ACC112 (cell line): ENCODE measurements at regions not wholly inside any gene's neighbourhood (a gene's known extent, or its start where the extent isn't known, plus 50 kb on each side); places are given as distances from the start of the nearest gene placed in this dataset.
"Not testable (repeated sequence)": the region's sequence is repeated elsewhere in the genome, so short reads cannot be mapped to it uniquely, and the experiment has no call there.

Source experiments
- H2AFZ ChIP-seq: fragments of 200-600 bp; sonication (generic); one replicate; pipeline ENCODE4 v1.6.0; 2017; ENCODE audit warnings: antibody characterized with exemption, low read length; ENCODE audit not compliant: unreplicated experiment
- H3K27ac ChIP-seq: fragments of 200-600 bp; sonication (generic); 2 replicates; pipeline ENCODE4 v1.5.1; 2014; ENCODE audit warnings: low read depth, mild to moderate bottlenecking, antibody characterized with exemption, low read length, moderate library complexity
- H3K27me3 ChIP-seq: fragments of 200-600 bp; sonication (generic); 2 replicates; pipeline ENCODE4 v1.6.1; 2014; ENCODE audit warnings: mild to moderate bottlenecking, antibody characterized with exemption, low read length, moderate library complexity, mixed read lengths; ENCODE audit not compliant: insufficient read depth
- H3K36me3 ChIP-seq: fragments of 200-600 bp; sonication (generic); 2 replicates; pipeline ENCODE4 v1.6.1; 2016; ENCODE audit warnings: mild to moderate bottlenecking, antibody characterized with exemption, low read length, moderate library complexity, mixed read lengths; ENCODE audit not compliant: insufficient read depth
- H3K4me1 ChIP-seq: fragments of 200-600 bp; sonication (generic); one replicate; pipeline ENCODE4 v1.6.1; 2016; ENCODE audit warnings: low read length, mixed read lengths; ENCODE audit not compliant: insufficient read depth, unreplicated experiment, control insufficient read depth
- H3K4me3 ChIP-seq: fragments of 200-600 bp; sonication (generic); 2 replicates; pipeline ENCODE4 v1.5.1; 2014; ENCODE audit warnings: mild to moderate bottlenecking, low read depth, low read length
- H3K79me2 ChIP-seq: fragments of 200-600 bp; sonication (generic); one replicate; pipeline ENCODE4 v1.6.0; 2016; ENCODE audit warnings: low read length; ENCODE audit not compliant: control insufficient read depth, unreplicated experiment, insufficient read depth

DNA sequence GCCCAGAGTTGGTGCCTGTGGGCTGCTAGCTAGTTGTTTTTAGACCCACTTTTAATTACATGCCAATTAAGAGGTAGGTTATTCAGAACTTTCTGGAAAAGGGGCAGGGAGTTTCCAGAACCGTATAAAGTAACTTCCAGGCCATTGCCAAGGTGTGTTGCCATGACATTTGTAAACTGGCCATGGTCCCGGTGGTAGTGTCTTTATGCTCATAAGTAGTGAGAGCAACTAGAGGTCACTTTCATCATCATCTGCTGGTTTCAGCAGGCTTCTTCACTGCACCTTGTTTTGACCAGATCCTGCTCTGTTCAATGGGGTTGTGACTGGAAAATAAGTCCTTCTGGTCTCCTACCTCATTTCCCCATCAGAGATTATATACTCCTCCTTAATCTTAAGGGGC, 207.0 kb downstream of the FAM72C start:
- H2AFZ ChIP-seq, H3K27ac ChIP-seq, H3K79me2 ChIP-seq, H3K27me3 ChIP-seq, H3K36me3 ChIP-seq, H3K4me1 ChIP-seq, H3K4me3 ChIP-seq: not testable (repeated sequence)

GRCh38 chr1:143760366-143760765, 211.4 kb downstream of the FAM72C start:
- not testable (repeated sequence) for H3K79me2 ChIP-seq, H3K27me3 ChIP-seq, H3K36me3 ChIP-seq, H2AFZ ChIP-seq, H3K4me1 ChIP-seq, H3K4me3 ChIP-seq, H3K27ac ChIP-seq

DNA sequence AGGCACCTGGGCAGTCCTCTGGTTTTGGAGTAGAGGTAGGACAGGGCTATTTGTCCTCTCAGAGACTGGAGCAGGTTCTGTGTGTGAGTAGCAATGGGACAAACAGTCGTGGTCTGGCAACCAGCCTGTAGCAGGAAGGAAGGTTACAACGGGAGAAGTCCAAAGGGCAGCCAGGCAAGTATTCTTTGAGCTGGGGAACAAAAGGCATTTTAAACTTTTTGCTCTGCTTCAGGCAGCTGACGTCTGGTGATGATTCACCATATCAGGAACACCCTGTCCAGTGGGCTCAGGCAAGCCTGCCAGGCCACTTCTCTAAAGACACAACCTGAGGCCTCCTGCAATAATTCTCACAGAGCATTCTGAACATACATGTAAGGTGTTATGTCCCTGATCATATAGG, 215.8 kb downstream of the FAM72C start:
- not testable (repeated sequence) for H3K27me3 ChIP-seq, H3K4me3 ChIP-seq, H2AFZ ChIP-seq, H3K27ac ChIP-seq, H3K4me1 ChIP-seq, H3K36me3 ChIP-seq, H3K79me2 ChIP-seq

DNA sequence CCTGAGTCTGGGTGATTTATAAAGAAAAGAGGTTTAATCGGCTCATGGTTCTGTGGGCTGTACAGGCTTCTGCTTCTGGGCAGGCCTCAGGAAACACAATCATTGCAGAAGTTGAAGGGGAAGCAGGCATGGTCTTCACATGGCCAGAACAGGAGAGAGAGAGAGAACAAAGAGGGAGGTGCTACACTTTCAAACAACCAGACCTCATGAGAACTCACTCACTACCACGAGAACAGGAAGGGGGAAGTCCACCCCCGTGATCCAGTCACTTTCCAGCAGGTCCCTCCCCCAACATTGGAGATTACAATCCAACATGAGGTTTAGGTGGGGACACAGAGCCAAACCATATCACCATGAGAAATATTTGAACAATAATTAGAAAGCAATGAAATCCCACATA, 222.9 kb downstream of the FAM72C start:
- Histone ChIP-seq H3K27ac (no peak overlapping the region), H3K4me1 (no peaks in the 10 kb centered on the region), H3K79me2 (no peaks in the 10 kb centered on the region), H3K4me3 (no peak overlapping the region), H3K27me3 (no peaks in the 10 kb centered on the region), H3K36me3 (no peaks in the 10 kb centered on the region), H2AFZ (no peak overlapping the region)

DNA sequence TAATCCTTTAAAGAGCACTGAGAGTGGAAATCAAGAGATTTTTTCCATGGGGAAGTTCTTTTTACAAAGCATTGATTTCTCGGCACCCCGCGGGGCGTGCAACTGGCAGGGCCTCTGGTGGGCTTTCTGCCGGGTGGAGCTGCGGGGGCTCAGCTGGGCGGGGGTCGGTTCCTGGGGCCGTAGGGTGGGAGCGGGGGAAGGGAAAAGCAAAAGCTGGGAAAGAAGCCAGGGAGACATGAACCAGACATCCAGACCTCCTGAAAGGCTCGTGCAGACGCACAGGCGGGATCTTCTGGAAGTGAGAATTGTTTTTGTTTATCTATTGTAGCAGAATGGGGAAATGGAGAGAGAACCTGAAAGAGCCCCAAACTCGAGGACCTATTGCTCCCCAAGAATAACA, 235.2 kb downstream of the FAM72C start:
- Histone ChIP-seq H3K27ac (no peak overlapping the region), H3K27me3 (peaks cover 20% of the 10 kb centered on the region), H3K79me2 (no peaks in the 10 kb centered on the region), H3K4me3 (no peak overlapping the region), H2AFZ (no peak overlapping the region), H3K4me1 (no peaks in the 10 kb centered on the region), H3K36me3 (no peaks in the 10 kb centered on the region)

- H3K36me3 ChIP-seq, result no peaks in the 10 kb centered on the region
- no peaks in the 10 kb centered on the region for H3K4me1 ChIP-seq
- peak overlapping the region; percentile 33; the same call in 1 of the 2 replicates for H3K4me3 ChIP-seq
- peaks cover 23% of the 10 kb centered on the region for H3K27me3 ChIP-seq
- H3K27ac ChIP-seq, result no peak overlapping the region
- H3K79me2 ChIP-seq, result no peaks in the 10 kb centered on the region
- H2AFZ ChIP-seq, result no peak overlapping the region
Observed at GRCh38 chr1:143735764-143736461, 235.9 kb downstream of the FAM72C start.

GRCh38 chr1:143734261-143734660, 237.5 kb downstream of the FAM72C start:
- not testable (repeated sequence) for H3K36me3 ChIP-seq, H3K27ac ChIP-seq, H3K4me3 ChIP-seq, H2AFZ ChIP-seq, H3K4me1 ChIP-seq, H3K79me2 ChIP-seq
- H3K27me3 ChIP-seq, result peaks cover 23% of the 10 kb centered on the region

DNA sequence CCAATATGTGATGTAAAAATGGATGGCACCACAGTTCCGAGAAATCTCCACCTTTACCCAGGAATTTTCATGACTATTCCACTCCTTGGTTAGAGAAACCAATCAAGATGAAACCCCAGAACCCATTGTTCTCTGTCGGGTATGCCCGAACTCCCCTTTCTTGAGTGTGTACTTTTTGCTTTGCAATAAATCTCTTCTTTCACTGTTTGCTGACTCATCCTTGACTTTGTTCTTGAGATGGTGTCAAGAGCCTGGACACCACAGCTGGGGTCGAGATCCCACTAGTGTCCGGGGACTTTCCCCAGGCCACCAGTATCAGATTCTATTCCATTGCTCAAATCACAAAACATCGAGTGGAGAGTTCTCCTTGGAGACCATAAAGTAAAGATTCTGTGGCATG, 240.9 kb downstream of the FAM72C start:
- H3K36me3 ChIP-seq, H3K27ac ChIP-seq, H3K4me3 ChIP-seq, H3K4me1 ChIP-seq, H2AFZ ChIP-seq, H3K79me2 ChIP-seq: not testable (repeated sequence)
- H3K27me3 ChIP-seq, result peaks cover 16% of the 10 kb centered on the region

DNA sequence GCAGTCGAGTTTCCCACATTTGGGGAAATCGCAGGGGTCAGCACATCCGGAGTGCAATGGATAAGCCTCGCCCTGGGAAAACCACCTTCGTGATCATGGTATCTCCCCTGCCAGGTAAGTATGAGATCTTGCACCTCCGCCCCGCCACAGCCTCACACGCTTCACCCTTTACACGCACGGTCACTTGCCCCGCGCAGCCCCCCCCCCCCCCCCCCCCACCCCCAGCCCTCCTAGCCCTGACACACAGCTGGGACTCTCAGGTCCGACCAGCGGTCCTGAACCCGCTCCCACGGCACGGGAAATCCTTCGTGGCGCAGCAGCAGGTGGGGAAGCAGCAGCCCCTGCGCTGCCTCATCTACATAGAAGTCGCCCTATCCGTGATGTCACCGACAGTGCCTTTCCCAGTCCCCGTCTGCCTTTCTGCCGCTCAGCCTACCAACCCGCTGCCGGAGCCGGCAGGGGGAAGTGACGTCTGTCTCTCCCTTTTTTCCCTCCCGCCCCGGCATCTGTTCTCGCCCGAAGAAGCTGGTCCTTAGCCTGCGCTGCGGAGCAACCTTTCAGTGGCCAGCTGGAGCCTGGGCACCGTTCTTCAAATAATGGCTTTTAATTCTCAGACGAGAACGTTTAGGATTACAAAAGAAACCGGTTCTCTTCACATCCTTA, 242.2 kb downstream of the FAM72C start:
- H3K4me3 ChIP-seq, H3K36me3 ChIP-seq, H3K4me1 ChIP-seq, H2AFZ ChIP-seq, H3K79me2 ChIP-seq, H3K27me3 ChIP-seq: not testable (repeated sequence)
- H3K27ac ChIP-seq, result peak overlapping the region; percentile 59

DNA sequence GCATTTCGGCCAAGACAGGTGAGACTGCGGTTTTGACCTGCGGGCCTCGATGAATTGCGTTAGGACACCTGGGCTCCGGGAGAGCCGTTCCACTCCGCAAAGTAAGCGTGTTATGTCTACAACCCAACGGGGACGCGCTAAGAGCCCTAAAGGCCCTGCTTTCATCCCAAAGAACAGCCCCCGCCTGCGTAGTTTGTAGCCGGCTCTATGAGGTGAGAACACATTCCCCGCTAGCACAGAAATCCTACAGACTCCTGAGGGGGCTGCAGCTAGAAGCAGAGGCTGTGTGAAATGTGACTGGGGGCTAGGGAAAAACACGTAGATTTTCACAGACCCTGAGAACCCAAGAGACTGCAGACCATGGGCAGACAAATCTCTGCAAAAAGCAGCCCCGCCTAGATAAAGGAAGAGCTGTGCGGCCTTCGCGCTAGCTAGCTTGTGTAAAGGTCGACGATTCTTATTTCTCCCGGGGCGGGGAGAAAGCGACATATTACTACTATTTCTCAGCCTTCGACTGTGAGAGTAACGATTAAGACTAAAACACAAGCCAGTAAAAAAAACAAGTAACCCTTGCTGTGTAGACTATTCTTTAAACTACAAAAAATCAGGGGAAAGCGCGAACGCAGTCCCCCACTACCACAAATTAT, 242.9 kb downstream of the FAM72C start:
- H3K4me3 ChIP-seq, H3K27me3 ChIP-seq, H3K4me1 ChIP-seq: not testable (repeated sequence)

GRCh38 chr1:143727263-143727662, 244.5 kb downstream of the FAM72C start:
- H3K27ac ChIP-seq, result no peak overlapping the region
- peaks cover 9% of the 10 kb centered on the region for H3K27me3 ChIP-seq
- H3K4me3 ChIP-seq, result no peak overlapping the region
- no peaks in the 10 kb centered on the region for H3K79me2 ChIP-seq
- no peak overlapping the region for H2AFZ ChIP-seq
- no peaks in the 10 kb centered on the region for H3K4me1 ChIP-seq
- H3K36me3 ChIP-seq, result no peaks in the 10 kb centered on the region

More for the DNA sequence above, 242.9 kb downstream of the FAM72C start:
- not testable (repeated sequence) for H3K27ac ChIP-seq, H3K36me3 ChIP-seq, H2AFZ ChIP-seq, H3K79me2 ChIP-seq
